ENCODE measurements at regions not wholly inside any gene's neighbourhood (a gene's known extent, or its start where the extent isn't known, plus 50 kb on each side); places are given as distances from the start of the nearest gene placed in this dataset.

DNA sequence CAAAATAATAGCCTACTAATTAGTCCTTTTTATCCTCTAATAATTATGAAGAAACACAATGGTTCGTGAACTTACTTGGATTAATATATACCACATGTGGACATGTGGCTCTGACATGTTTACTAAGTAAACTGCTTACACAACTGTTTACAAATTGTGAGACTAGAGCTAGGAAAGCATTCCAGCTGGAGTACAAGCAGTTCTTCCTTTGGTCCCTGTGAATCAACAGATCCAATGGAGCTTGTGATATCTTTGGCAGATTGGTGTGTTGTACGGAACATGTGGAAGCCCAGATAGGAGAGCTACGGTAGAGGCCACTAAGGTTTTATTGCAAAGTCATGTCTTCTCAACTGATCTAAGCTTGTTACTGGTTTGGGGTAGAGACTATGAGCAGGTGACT, 145.5 kb upstream of the SPRY2 start:
- H3K9ac ChIP-seq, result no peak overlapping the region
- no peak overlapping the region for H2AFZ ChIP-seq (ENCODE audit: low read depth)
- TF ChIP-seq, protein P1, sequence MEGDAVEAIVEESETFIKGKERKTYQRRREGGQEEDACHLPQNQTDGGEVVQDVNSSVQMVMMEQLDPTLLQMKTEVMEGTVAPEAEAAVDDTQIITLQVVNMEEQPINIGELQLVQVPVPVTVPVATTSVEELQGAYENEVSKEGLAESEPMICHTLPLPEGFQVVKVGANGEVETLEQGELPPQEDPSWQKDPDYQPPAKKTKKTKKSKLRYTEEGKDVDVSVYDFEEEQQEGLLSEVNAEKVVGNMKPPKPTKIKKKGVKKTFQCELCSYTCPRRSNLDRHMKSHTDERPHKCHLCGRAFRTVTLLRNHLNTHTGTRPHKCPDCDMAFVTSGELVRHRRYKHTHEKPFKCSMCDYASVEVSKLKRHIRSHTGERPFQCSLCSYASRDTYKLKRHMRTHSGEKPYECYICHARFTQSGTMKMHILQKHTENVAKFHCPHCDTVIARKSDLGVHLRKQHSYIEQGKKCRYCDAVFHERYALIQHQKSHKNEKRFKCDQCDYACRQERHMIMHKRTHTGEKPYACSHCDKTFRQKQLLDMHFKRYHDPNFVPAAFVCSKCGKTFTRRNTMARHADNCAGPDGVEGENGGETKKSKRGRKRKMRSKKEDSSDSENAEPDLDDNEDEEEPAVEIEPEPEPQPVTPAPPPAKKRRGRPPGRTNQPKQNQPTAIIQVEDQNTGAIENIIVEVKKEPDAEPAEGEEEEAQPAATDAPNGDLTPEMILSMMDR (conservative IDR thresholded peaks at IDR 0.05; ENCODE audit: low read depth, low read length), result no peak
- H3K36me3 ChIP-seq (ENCODE audit: insufficient read depth), result no peaks in the 10 kb centered on the region
- no peak overlapping the region for H3K4me3 ChIP-seq (IDR thresholded peaks at IDR 0.05; ENCODE audit: insufficient read depth, low read depth, low read length)
- H4K20me1 ChIP-seq (ENCODE audit: insufficient read depth), result no peaks in the 10 kb centered on the region
- H3K27ac ChIP-seq, result no peak overlapping the region
- no peaks in the 10 kb centered on the region for H3K79me2 ChIP-seq (ENCODE audit: insufficient read depth, low read depth)
- H3K27me3 ChIP-seq (ENCODE audit: insufficient read depth, low read depth), result no peaks in the 10 kb centered on the region
- H3K4me2 ChIP-seq, result no peak overlapping the region
- no peaks in the 10 kb centered on the region for H3K4me1 ChIP-seq (ENCODE audit: low read depth, poor library complexity, severe bottlenecking)

GRCh38 chr13:80483157-80483556, 142.2 kb upstream of the SPRY2 start:
- Histone ChIP-seq H2AFZ (ENCODE audit: low read depth) (no peak overlapping the region), H3K27ac (no peak overlapping the region), H3K9ac (no peak overlapping the region), H3K27me3 (ENCODE audit: insufficient read depth, low read depth) (no peaks in the 10 kb centered on the region), H3K4me3 (IDR thresholded peaks at IDR 0.05; ENCODE audit: insufficient read depth, low read depth, low read length) (no peak overlapping the region), H4K20me1 (ENCODE audit: insufficient read depth) (no peaks in the 10 kb centered on the region), H3K4me2 (no peak overlapping the region), H3K79me2 (ENCODE audit: insufficient read depth, low read depth) (no peaks in the 10 kb centered on the region), H3K4me1 (ENCODE audit: low read depth, poor library complexity, severe bottlenecking) (no peaks in the 10 kb centered on the region), H3K36me3 (ENCODE audit: insufficient read depth) (no peaks in the 10 kb centered on the region)
- TF ChIP-seq, protein P1 (conservative IDR thresholded peaks at IDR 0.05; ENCODE audit: low read depth, low read length), result no peak

DNA sequence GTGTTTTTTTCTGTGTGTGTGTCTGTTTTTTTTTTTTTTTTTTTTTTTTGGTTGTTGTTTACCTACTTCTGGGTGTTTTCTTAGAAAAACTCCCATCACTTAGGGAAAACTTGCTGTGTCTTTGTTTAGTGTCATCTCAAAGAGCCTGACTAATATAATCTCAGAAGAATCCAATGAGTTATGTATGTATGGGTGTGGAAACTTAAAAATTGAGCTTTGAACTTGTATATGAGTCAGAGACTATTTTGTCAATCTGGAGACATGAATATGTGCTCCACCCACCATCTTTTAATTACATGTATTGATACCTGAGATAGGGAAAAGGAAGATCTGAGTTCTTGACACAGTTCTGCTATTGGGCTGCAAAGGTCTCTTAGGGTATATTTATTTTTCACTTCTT, 140.7 kb upstream of the SPRY2 start:
- H3K9ac ChIP-seq, result no peak overlapping the region
- no peak overlapping the region for H2AFZ ChIP-seq (ENCODE audit: low read depth)
- H3K4me1 ChIP-seq (ENCODE audit: low read depth, poor library complexity, severe bottlenecking), result no peaks in the 10 kb centered on the region
- no peak overlapping the region for H3K4me2 ChIP-seq
- H3K27ac ChIP-seq, result no peak overlapping the region
- no peaks in the 10 kb centered on the region for H3K79me2 ChIP-seq (ENCODE audit: insufficient read depth, low read depth)
- no peaks in the 10 kb centered on the region for H4K20me1 ChIP-seq (ENCODE audit: insufficient read depth)
- H3K36me3 ChIP-seq (ENCODE audit: insufficient read depth), result no peaks in the 10 kb centered on the region
- TF ChIP-seq, protein P1 (conservative IDR thresholded peaks at IDR 0.05; ENCODE audit: low read depth, low read length), result no peak
- no peak overlapping the region for H3K4me3 ChIP-seq (IDR thresholded peaks at IDR 0.05; ENCODE audit: insufficient read depth, low read depth, low read length)
- H3K27me3 ChIP-seq (ENCODE audit: insufficient read depth, low read depth), result no peaks in the 10 kb centered on the region

- no peaks in the 10 kb centered on the region for H3K36me3 ChIP-seq (ENCODE audit: insufficient read depth)
- TF ChIP-seq, protein P1 (conservative IDR thresholded peaks at IDR 0.05; ENCODE audit: low read depth, low read length), result no peak
- H3K9ac ChIP-seq, result no peak overlapping the region
- H4K20me1 ChIP-seq (ENCODE audit: insufficient read depth), result no peaks in the 10 kb centered on the region
- H3K4me1 ChIP-seq (ENCODE audit: low read depth, poor library complexity, severe bottlenecking), result no peaks in the 10 kb centered on the region
- H3K4me3 ChIP-seq (IDR thresholded peaks at IDR 0.05; ENCODE audit: insufficient read depth, low read depth, low read length), result no peak overlapping the region
- H2AFZ ChIP-seq (ENCODE audit: low read depth), result no peak overlapping the region
- no peak overlapping the region for H3K4me2 ChIP-seq
- H3K27ac ChIP-seq, result no peak overlapping the region
- H3K27me3 ChIP-seq (ENCODE audit: insufficient read depth, low read depth), result no peaks in the 10 kb centered on the region
- no peaks in the 10 kb centered on the region for H3K79me2 ChIP-seq (ENCODE audit: insufficient read depth, low read depth)
Measured at GRCh38 chr13:80477661-80478443, 136.9 kb upstream of the SPRY2 start.

Data from KMS-11 (cell line).